ENCODE measurements at regions not wholly inside any gene's neighbourhood (a gene's known extent, or its start where the extent isn't known, plus 50 kb on each side); places are given as distances from the start of the nearest gene placed in this dataset.
A peak's percentile ranks its signal among the peaks of the same experiment; 100 is the strongest.
"Not testable (repeated sequence)": the region's sequence is repeated elsewhere in the genome, so short reads cannot be mapped to it uniquely, and the experiment has no call there.

GRCh38 chr13:78078168-78078567, 159.5 kb upstream of the EDNRB start:
- Histone ChIP-seq H3K4me3 (no peak overlapping the region), H3K9ac (ENCODE audit: low read depth in 2 of 2, low read length in 2 of 2) (no peak overlapping the region), H3K27me3 (no peaks in the 10 kb centered on the region), H3K4me1 (no peaks in the 10 kb centered on the region), H3K9me3 (no peaks in the 10 kb centered on the region), H3K36me3 (no peaks in the 10 kb centered on the region), H3K27ac (no peak overlapping the region)
- TF ChIP-seq, protein P1, sequence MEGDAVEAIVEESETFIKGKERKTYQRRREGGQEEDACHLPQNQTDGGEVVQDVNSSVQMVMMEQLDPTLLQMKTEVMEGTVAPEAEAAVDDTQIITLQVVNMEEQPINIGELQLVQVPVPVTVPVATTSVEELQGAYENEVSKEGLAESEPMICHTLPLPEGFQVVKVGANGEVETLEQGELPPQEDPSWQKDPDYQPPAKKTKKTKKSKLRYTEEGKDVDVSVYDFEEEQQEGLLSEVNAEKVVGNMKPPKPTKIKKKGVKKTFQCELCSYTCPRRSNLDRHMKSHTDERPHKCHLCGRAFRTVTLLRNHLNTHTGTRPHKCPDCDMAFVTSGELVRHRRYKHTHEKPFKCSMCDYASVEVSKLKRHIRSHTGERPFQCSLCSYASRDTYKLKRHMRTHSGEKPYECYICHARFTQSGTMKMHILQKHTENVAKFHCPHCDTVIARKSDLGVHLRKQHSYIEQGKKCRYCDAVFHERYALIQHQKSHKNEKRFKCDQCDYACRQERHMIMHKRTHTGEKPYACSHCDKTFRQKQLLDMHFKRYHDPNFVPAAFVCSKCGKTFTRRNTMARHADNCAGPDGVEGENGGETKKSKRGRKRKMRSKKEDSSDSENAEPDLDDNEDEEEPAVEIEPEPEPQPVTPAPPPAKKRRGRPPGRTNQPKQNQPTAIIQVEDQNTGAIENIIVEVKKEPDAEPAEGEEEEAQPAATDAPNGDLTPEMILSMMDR (IDR thresholded peaks at IDR 0.05): no peak
- no peak for DNase-seq
- intact Hi-C loops (cut with DNase I): no loop called here

DNA sequence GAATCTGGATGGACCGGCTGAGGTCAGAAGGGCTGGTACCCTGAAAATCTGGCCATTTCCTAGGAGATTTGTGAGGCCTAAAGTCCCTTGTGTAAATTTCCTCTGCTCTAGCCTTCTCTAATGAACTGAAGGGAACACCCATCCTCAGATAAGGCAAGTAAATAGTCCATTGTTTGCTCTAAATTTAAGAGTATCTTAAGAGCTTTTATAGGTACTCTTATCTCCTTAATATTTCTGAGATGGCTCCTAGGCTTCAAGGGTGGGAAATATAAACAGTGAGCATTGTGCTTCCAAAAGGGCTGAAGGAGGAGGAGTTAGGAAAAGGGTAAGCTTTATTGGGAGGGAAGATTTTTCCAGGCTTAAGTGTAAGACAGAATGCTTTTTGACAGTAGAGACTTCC, 148.7 kb upstream of the EDNRB start:
- TF ChIP-seq, protein P1 (IDR thresholded peaks at IDR 0.05): no peak
- H3K9me3 ChIP-seq: no peaks in the 10 kb centered on the region
- no peaks in the 10 kb centered on the region for H3K36me3 ChIP-seq
- H3K27ac ChIP-seq: no peak overlapping the region
- intact Hi-C loops (cut with DNase I): no loop called here
- no peak overlapping the region for H3K4me3 ChIP-seq
- no peak overlapping the region for H3K9ac ChIP-seq (ENCODE audit: low read depth in 2 of 2, low read length in 2 of 2)
- no peaks in the 10 kb centered on the region for H3K4me1 ChIP-seq
- no peak for DNase-seq
- H3K27me3 ChIP-seq: no peaks in the 10 kb centered on the region

DNA sequence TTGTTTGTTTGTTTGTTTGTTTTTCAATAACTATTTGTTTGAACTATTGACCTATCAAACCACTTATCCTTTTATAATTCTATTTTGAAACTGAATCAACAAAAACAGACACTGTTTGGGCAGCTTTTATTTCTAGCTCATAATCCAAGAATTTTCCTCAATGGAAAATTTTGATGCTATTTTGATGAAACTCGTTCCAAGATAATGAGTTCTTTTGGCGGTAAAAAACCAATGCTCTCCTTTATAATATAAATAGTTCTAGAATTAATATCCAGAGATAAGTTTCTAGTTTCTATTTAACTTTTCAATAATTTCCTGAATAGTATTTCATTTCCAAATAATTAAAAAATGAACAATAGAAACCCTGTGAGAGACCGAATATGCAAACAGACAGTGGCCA, 146.5 kb upstream of the EDNRB start:
- Histone ChIP-seq H3K9ac (ENCODE audit: low read depth in 2 of 2, low read length in 2 of 2) (no peak overlapping the region), H3K27ac (no peak overlapping the region), H3K4me1 (no peaks in the 10 kb centered on the region), H3K9me3 (no peaks in the 10 kb centered on the region), H3K27me3 (no peaks in the 10 kb centered on the region), H3K36me3 (no peaks in the 10 kb centered on the region), H3K4me3 (no peak overlapping the region)
- intact Hi-C loops (cut with DNase I): no loop called here
- TF ChIP-seq, protein P1 (IDR thresholded peaks at IDR 0.05): no peak
- DNase-seq: no peak

DNA sequence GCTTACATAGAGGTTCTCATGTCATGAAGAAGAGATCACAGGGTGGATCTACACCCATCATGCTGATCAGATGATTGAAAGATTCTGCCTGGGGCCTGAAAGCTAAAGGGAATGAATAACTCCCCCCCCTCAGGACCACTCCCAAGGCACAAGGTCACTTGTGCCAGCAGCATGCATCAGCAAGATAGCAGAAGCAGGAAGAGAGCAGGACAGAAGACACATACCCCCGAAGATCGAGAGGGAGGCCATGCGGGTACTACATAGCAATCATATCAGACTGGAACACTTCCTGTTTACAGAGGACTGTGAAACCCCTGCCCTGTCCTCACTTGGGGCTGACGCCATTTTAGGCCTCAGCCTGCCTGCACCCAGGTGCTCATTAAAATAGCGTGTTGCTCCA, 143.2 kb upstream of the EDNRB start:
- Histone ChIP-seq H3K9ac (ENCODE audit: low read depth in 2 of 2, low read length in 2 of 2) (no peak overlapping the region), H3K4me1 (no peaks in the 10 kb centered on the region), H3K27ac (no peak overlapping the region), H3K9me3 (no peaks in the 10 kb centered on the region), H3K36me3 (no peaks in the 10 kb centered on the region), H3K4me3 (no peak overlapping the region), H3K27me3 (no peaks in the 10 kb centered on the region)
- TF ChIP-seq, protein P1 (IDR thresholded peaks at IDR 0.05): no peak
- intact Hi-C loops (cut with DNase I): no loop called here
- DNase-seq: no peak

DNA sequence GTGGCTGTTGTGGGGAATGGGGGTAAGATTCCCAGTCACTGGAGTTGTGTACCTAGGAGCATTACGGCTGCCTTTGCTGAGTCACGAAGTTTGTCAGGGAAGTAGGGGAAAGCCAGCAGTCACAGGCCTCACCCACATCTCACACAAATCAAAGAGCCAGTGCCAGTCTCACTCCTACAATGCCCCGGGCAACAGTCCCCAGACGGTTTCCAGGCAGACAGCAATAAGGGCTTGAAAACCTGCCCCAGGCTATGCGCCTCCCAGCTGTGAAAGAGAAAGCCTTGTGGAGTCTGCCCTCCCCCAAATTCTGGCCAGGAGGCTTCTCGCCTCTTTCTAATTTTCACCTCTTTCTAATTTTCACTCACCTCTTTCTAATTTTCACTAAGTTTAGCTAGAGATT, 142.3 kb upstream of the EDNRB start:
- H3K27ac ChIP-seq: no peak overlapping the region
- peak; percentile 24 for DNase-seq
- intact Hi-C loops (cut with DNase I): no loop called here
- H3K36me3 ChIP-seq: no peaks in the 10 kb centered on the region
- no peaks in the 10 kb centered on the region for H3K9me3 ChIP-seq
- TF ChIP-seq, protein P1 (IDR thresholded peaks at IDR 0.05): no peak
- no peaks in the 10 kb centered on the region for H3K27me3 ChIP-seq
- no peak overlapping the region for H3K9ac ChIP-seq (ENCODE audit: low read depth in 2 of 2, low read length in 2 of 2)
- H3K4me1 ChIP-seq: no peaks in the 10 kb centered on the region
- H3K4me3 ChIP-seq: no peak overlapping the region

- H3K9ac ChIP-seq (ENCODE audit: low read depth in 2 of 2, low read length in 2 of 2); intact Hi-C loops (cut with DNase I); H3K27me3 ChIP-seq; H3K27ac ChIP-seq; H3K9me3 ChIP-seq; H3K4me1 ChIP-seq; H3K36me3 ChIP-seq; H3K4me3 ChIP-seq; DNase-seq: not testable (repeated sequence)
These were observed 138.2 kb upstream of the EDNRB start for GRCh38 chr13:78056865-78057264.

Data from colonic mucosa (tissue), 4 donors.